ENCODE measurements at regions not wholly inside any gene's neighbourhood (a gene's known extent, or its start where the extent isn't known, plus 50 kb on each side); places are given as distances from the start of the nearest gene placed in this dataset.

DNA sequence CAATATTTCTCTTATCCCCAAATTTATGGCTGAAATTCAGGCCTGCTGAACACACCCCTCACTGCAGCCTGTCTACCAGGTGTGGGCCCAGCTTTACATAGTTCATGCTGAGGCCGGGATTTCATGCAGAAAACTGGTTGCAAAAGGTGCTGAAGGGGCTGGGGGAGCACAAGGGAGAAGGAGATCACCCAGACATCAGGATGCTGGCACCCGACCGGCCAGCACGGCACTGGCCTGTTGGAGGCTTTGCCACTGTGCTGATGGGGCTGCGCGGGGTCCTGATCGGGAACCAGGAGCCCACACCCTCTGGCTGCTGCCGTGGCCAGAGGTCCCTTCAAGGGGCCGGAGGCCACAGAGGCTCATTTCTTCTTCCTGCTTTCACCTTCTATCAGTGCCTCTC is 177.9 kb upstream of the C2CD4B start:
- no peak for DNase-seq
- Histone ChIP-seq H3K27ac (no peak overlapping the region), H3K36me3 (no peaks in the 10 kb centered on the region), H3K9me3 (ENCODE audit: severe bottlenecking) (no peaks in the 10 kb centered on the region), H3K4me3 (ENCODE audit: low read depth, low read length) (no peak overlapping the region), H3K27me3 (ENCODE audit: insufficient read depth, low read depth, severe bottlenecking) (no peaks in the 10 kb centered on the region)
- no peak for TF ChIP-seq CTCF (IDR thresholded peaks at IDR 0.05; ENCODE audit: low read depth, low read length)

DNA sequence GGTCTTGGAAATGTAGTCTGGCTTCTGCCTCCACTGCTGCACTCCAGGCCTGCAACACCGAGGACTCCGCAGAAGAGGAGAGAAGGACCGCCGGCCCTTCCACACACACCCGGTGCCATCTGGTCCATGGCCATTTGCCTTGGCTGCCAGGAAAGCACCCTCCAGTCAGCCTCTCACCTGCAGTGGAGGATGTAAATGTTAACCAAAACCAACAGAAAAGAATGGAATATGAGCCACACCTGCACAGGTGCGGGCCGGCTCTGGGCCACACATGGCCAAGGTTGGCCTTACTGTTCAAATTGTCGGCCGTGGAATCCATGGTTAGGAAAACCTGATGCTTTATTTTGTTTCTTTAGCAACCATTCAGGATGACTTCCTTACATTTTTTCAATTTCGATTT is 178.3 kb upstream of the C2CD4B start:
- H3K4me3 ChIP-seq (ENCODE audit: low read depth, low read length) = no peak overlapping the region
- no peaks in the 10 kb centered on the region for H3K27me3 ChIP-seq (ENCODE audit: insufficient read depth, low read depth, severe bottlenecking)
- no peak overlapping the region for H3K27ac ChIP-seq
- no peaks in the 10 kb centered on the region for H3K36me3 ChIP-seq
- TF ChIP-seq CTCF (IDR thresholded peaks at IDR 0.05; ENCODE audit: low read depth, low read length) = no peak
- DNase-seq = no peak
- H3K9me3 ChIP-seq (ENCODE audit: severe bottlenecking) = no peaks in the 10 kb centered on the region

- DNase-seq = peak; percentile 84
- peak; percentile 83 for TF ChIP-seq CTCF (IDR thresholded peaks at IDR 0.05; ENCODE audit: low read depth, low read length)
- peak overlapping the region; percentile 23; the same call in 1 of the 2 replicates for H3K27ac ChIP-seq
- no peaks in the 10 kb centered on the region for H3K36me3 ChIP-seq
- H3K27me3 ChIP-seq (ENCODE audit: insufficient read depth, low read depth, severe bottlenecking) = no peaks in the 10 kb centered on the region
- H3K9me3 ChIP-seq (ENCODE audit: severe bottlenecking) = no peaks in the 10 kb centered on the region
- H3K4me3 ChIP-seq (ENCODE audit: low read depth, low read length) = peak overlapping the region; percentile 37
These were observed 179.9 kb upstream of the C2CD4B start for GRCh38 chr15:62344806-62345539.

- Histone ChIP-seq H3K9me3 (ENCODE audit: severe bottlenecking) (no peaks in the 10 kb centered on the region), H3K36me3 (no peaks in the 10 kb centered on the region), H3K4me3 (ENCODE audit: low read depth, low read length) (no peak overlapping the region), H3K27me3 (ENCODE audit: insufficient read depth, low read depth, severe bottlenecking) (no peaks in the 10 kb centered on the region), H3K27ac (no peak overlapping the region)
- DNase-seq = no peak
- TF ChIP-seq CTCF (IDR thresholded peaks at IDR 0.05; ENCODE audit: low read depth, low read length) = no peak
These were observed 181.1 kb upstream of the C2CD4B start for GRCh38 chr15:62346168-62346567.

DNA sequence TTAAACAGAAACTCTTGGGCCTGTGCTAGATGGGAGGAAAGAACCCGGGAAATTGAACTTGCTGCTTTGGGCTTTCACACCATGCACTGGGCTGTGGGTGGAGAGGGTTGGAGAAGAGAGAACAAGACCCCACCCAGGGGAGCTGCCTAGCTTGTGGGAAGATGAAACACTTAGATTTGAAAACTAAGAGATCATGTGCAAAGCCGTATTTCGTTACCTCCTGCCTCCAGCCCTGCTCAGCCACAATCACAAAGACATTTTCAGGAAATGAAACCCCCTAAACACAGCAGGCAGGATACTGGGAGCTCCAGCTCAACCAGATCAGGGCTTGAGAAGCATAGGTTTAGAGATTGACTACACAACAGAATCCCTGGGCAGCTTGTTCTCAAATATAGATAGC is 183.0 kb upstream of the C2CD4B start:
- H3K9me3 ChIP-seq (ENCODE audit: severe bottlenecking) = no peaks in the 10 kb centered on the region
- no peak overlapping the region for H3K27ac ChIP-seq
- no peaks in the 10 kb centered on the region for H3K36me3 ChIP-seq

More for the DNA sequence above, 183.0 kb upstream of the C2CD4B start:
- no peak overlapping the region for H3K4me3 ChIP-seq (ENCODE audit: low read depth, low read length)
- no peaks in the 10 kb centered on the region for H3K27me3 ChIP-seq (ENCODE audit: insufficient read depth, low read depth, severe bottlenecking)
- DNase-seq = no peak
- TF ChIP-seq CTCF (IDR thresholded peaks at IDR 0.05; ENCODE audit: low read depth, low read length) = no peak

Measured in WERI-Rb-1 (cell line).